ENCODE measurements at regions not wholly inside any gene's neighbourhood (a gene's known extent, or its start where the extent isn't known, plus 50 kb on each side); places are given as distances from the start of the nearest gene placed in this dataset.

GRCh38 chr5:30279237-30279636, 914.2 kb upstream of the CDH6 start:
- no peak for DNase-seq (ENCODE audit: low spot score)
- H3K27me3 Mint-ChIP-seq (ENCODE audit: low read depth), result no peaks in the 10 kb centered on the region
- no peak for TF ChIP-seq CTCF (IDR thresholded peaks at IDR 0.05)
- H3K9me3 Mint-ChIP-seq (ENCODE audit: low read depth), result peaks cover 24% of the 10 kb centered on the region
- no peak overlapping the region for H3K27ac Mint-ChIP-seq (ENCODE audit: unreplicated experiment)
- H3K36me3 Mint-ChIP-seq (ENCODE audit: low read depth), result peaks cover 4% of the 10 kb centered on the region
- peaks cover 20% of the 10 kb centered on the region for H3K4me1 Mint-ChIP-seq (ENCODE audit: low read depth)
- no peak overlapping the region for H3K4me3 Mint-ChIP-seq (ENCODE audit: unreplicated experiment)

GRCh38 chr5:30267026-30267425, 926.5 kb upstream of the CDH6 start:
- H3K36me3 Mint-ChIP-seq (ENCODE audit: low read depth), result no peaks in the 10 kb centered on the region
- no peaks in the 10 kb centered on the region for H3K9me3 Mint-ChIP-seq (ENCODE audit: low read depth)
- no peak for TF ChIP-seq CTCF (IDR thresholded peaks at IDR 0.05)
- H3K4me1 Mint-ChIP-seq (ENCODE audit: low read depth), result no peaks in the 10 kb centered on the region
- no peaks in the 10 kb centered on the region for H3K27me3 Mint-ChIP-seq (ENCODE audit: low read depth)
- no peak overlapping the region for H3K27ac Mint-ChIP-seq (ENCODE audit: unreplicated experiment)
- H3K4me3 Mint-ChIP-seq (ENCODE audit: unreplicated experiment), result no peak overlapping the region
- no peak for DNase-seq (ENCODE audit: low spot score)

- no peaks in the 10 kb centered on the region for H3K4me1 Mint-ChIP-seq (ENCODE audit: low read depth)
- H3K9me3 Mint-ChIP-seq (ENCODE audit: low read depth), result no peaks in the 10 kb centered on the region
- no peaks in the 10 kb centered on the region for H3K36me3 Mint-ChIP-seq (ENCODE audit: low read depth)
Observed at GRCh38 chr5:30239331-30240022, 954.0 kb upstream of the CDH6 start.

GRCh38 chr5:30237189-30237588, 956.3 kb upstream of the CDH6 start:
- H3K9me3 Mint-ChIP-seq (ENCODE audit: low read depth), result no peaks in the 10 kb centered on the region
- no peaks in the 10 kb centered on the region for H3K27me3 Mint-ChIP-seq (ENCODE audit: low read depth)
- no peaks in the 10 kb centered on the region for H3K36me3 Mint-ChIP-seq (ENCODE audit: low read depth)
- H3K27ac Mint-ChIP-seq (ENCODE audit: unreplicated experiment), result no peak overlapping the region
- DNase-seq (ENCODE audit: low spot score), result no peak
- TF ChIP-seq CTCF (IDR thresholded peaks at IDR 0.05), result no peak
- H3K4me1 Mint-ChIP-seq (ENCODE audit: low read depth), result no peaks in the 10 kb centered on the region
- H3K4me3 Mint-ChIP-seq (ENCODE audit: unreplicated experiment), result no peak overlapping the region

More at GRCh38 chr5:30239331-30240022, 954.0 kb upstream of the CDH6 start:
- Mint-ChIP-seq H3K27ac (ENCODE audit: unreplicated experiment) (no peak overlapping the region), H3K27me3 (ENCODE audit: low read depth) (no peaks in the 10 kb centered on the region), H3K4me3 (ENCODE audit: unreplicated experiment) (no peak overlapping the region)
- TF ChIP-seq CTCF (IDR thresholded peaks at IDR 0.05), result no peak
- DNase-seq (ENCODE audit: low spot score), result no peak

- Mint-ChIP-seq H3K4me3 (ENCODE audit: unreplicated experiment) (no peak overlapping the region), H3K36me3 (ENCODE audit: low read depth) (no peaks in the 10 kb centered on the region), H3K27ac (ENCODE audit: unreplicated experiment) (no peak overlapping the region), H3K9me3 (ENCODE audit: low read depth) (peaks cover 17% of the 10 kb centered on the region), H3K27me3 (ENCODE audit: low read depth) (no peaks in the 10 kb centered on the region), H3K4me1 (ENCODE audit: low read depth) (no peaks in the 10 kb centered on the region)
- no peak for DNase-seq (ENCODE audit: low spot score)
- no peak for TF ChIP-seq CTCF (IDR thresholded peaks at IDR 0.05)
Observed at GRCh38 chr5:30209755-30210154, 983.7 kb upstream of the CDH6 start.
